HEK293T (cell line): ENCODE measurements at regions not wholly inside any gene's neighbourhood (a gene's known extent, or its start where the extent isn't known, plus 50 kb on each side); places are given as distances from the start of the nearest gene placed in this dataset.

Experiments used
- CTBP1 ChIP-seq: fragments of 450-650 bp; IDR thresholded peaks from 2 replicates; pipeline ENCODE4 v1.6.1; 2016; ENCODE audit warnings: borderline replicate concordance
- ELF4 ChIP-seq: fragments of 450-650 bp; IDR thresholded peaks from 2 replicates; pipeline ENCODE4 v1.6.1; 2017; ENCODE audit warnings: antibody characterized with exemption
- SUZ12 ChIP-seq: fragments of 450-650 bp; IDR thresholded peaks from 2 replicates; pipeline ENCODE4 v1.6.1; 2016; ENCODE audit warnings: mild to moderate bottlenecking

DNA sequence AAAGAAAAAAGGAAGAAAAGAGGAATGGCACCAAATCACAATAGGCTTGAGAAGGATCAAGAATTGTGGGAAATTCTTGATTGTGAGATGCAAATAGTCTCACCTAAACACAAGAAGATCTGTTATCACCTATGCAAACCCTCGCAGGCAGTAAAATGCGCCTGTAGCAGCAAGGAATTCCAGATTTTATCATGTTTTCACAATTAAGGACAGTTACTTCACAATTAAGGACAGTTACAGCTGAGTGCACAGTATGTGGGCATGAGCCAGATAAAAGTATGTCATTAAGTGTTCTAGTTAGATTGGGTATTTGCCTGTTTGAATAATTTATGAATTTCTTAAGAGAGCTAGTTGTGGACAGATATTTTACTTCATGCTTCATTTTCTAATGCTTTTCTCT lies 336.2 kb downstream of the CDC14C start:
- TF ChIP-seq SUZ12, result no peak
- TF ChIP-seq CTBP1, result no peak
- TF ChIP-seq ELF4, result no peak
